Epithelial cell of prostate (primary cell): ENCODE measurements at regions not wholly inside any gene's neighbourhood (a gene's known extent, or its start where the extent isn't known, plus 50 kb on each side); places are given as distances from the start of the nearest gene placed in this dataset.
"Not testable (repeated sequence)": the region's sequence is repeated elsewhere in the genome, so short reads cannot be mapped to it uniquely, and the experiment has no call there.

Experiments used
- DNase-seq: peaks from one replicate; pipeline ENCODE4 v3.0.0-alpha.2; 2011; ENCODE audit warnings: low read depth, low spot score
- H3K27ac ChIP-seq: fragments of 450-650 bp; 2 replicates; pipeline ENCODE4 v1.5.1; 2017; ENCODE audit warnings: mild to moderate bottlenecking

GRCh38 chr4:137768881-137769280 is 236.6 kb upstream of the PCDH18 start:
- no peak overlapping the region for H3K27ac ChIP-seq
- no peak for DNase-seq

DNA sequence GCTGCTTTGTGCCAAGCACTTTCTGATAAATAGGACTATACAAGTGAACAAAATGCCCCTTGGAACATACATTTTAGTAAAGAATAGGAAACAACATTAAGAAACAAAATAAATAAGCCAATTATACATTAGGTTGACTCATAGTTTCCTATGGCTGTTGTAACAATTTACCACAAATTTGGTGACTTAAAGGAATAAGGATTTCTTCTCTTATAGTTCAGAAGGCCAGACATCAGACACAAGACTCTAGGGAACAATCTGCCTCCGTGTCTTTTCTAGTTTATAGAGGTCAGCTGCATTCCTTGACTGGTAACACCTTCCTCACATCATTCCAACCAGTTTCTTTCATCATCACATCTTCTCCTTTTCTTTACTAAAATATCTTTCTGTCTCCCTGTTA is 235.9 kb upstream of the PCDH18 start:
- no peak for DNase-seq
- H3K27ac ChIP-seq: no peak overlapping the region

- no peak overlapping the region for H3K27ac ChIP-seq
- DNase-seq: no peak
Measured at GRCh38 chr4:137762591-137762990, 230.3 kb upstream of the PCDH18 start.

GRCh38 chr4:137754652-137755471 is 222.6 kb upstream of the PCDH18 start:
- DNase-seq: peak; percentile 2
- H3K27ac ChIP-seq: peak overlapping the region; percentile 1

DNA sequence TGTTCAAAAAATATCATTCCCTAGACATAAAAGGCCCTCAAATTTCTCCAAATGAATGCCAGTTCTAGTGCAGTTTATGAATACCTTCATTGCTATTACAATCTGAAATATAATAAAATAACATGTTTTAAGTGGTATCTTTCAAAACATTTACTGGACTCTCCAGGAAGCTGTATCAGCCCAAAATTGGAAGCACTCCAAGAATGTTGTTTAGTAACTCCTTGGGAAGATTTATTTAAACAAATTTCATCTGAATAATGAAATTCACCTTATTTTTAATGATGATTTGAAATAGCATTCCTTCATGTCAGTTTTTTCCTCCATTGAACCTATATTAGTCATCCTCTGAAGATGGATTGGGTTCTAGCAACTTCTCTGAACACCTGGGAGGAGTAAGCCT is 217.2 kb upstream of the PCDH18 start:
- no peak for DNase-seq
- H3K27ac ChIP-seq: no peak overlapping the region

- no peak overlapping the region for H3K27ac ChIP-seq
- no peak for DNase-seq
Measured at GRCh38 chr4:137748616-137749015, 216.3 kb upstream of the PCDH18 start.

DNA sequence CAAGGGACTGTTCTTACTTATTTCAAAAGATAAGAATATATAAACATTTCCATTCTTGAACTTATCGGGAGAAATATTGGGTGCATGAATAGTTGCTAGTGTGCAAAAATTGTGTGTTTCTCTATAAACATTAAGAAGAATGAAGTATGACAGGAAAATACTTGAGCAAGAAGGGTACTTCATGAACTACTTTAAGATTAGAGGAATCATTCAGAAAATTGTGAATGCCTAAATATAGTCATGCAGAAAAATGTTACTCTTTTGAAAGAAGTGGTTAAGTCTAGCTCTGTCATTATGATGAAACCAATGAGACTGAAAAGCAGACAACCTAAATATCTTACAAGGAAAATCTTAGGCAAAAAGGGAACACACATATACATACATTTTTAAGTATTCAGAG is 207.8 kb upstream of the PCDH18 start:
- H3K27ac ChIP-seq: no peak overlapping the region
- DNase-seq: no peak

DNA sequence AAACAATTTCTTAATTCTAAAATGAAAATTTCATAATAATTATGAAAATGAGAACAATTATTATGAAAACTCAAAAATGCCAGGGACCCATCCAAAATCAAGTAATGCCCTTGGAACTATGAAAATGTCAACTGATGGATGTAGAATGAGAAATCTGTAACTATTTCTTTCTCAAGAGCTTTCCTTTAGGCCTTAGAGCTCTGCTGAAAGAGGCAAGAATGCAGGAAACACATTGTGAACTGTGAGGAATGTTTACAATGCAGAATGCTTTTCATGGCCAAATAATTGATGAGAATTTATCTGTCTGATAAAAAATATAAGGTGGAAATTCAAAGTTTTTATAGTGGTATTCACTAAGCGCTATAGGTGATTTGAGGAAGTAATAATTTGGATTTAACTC is 207.1 kb upstream of the PCDH18 start:
- no peak overlapping the region for H3K27ac ChIP-seq
- DNase-seq: no peak

- no peak overlapping the region for H3K27ac ChIP-seq
- no peak for DNase-seq
Measured at GRCh38 chr4:137738375-137738990, 206.2 kb upstream of the PCDH18 start.

GRCh38 chr4:137735561-137736104 is 203.3 kb upstream of the PCDH18 start:
- no peak for DNase-seq
- H3K27ac ChIP-seq: no peak overlapping the region

- DNase-seq, H3K27ac ChIP-seq: not testable (repeated sequence)
Measured at GRCh38 chr4:137733174-137734141, 201.2 kb upstream of the PCDH18 start.

- H3K27ac ChIP-seq: no peak overlapping the region
Measured at GRCh38 chr4:137722910-137723309, 190.6 kb upstream of the PCDH18 start.

GRCh38 chr4:137711502-137711901 is 179.2 kb upstream of the PCDH18 start:
- no peak for DNase-seq
- no peak overlapping the region for H3K27ac ChIP-seq

More at GRCh38 chr4:137722910-137723309, 190.6 kb upstream of the PCDH18 start:
- no peak for DNase-seq

DNA sequence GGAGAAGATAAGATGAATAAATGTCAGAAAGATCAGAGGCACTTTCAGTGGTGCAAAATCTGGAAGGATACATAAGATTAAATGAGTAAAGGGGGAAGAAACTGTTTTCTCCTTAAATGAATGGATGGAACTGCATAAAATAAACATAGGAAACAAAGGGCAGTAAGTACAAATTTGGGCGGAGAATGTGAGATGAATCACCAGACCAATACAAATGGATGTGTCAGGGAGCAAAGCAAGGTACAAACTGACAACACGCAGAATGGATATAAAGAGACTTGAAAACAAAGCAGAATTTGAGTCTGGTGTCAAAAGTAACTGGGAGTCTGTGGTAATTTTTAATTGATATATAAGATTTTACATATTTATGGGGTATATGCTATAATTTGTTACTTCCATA is 175.3 kb upstream of the PCDH18 start:
- H3K27ac ChIP-seq: no peak overlapping the region
- no peak for DNase-seq

DNA sequence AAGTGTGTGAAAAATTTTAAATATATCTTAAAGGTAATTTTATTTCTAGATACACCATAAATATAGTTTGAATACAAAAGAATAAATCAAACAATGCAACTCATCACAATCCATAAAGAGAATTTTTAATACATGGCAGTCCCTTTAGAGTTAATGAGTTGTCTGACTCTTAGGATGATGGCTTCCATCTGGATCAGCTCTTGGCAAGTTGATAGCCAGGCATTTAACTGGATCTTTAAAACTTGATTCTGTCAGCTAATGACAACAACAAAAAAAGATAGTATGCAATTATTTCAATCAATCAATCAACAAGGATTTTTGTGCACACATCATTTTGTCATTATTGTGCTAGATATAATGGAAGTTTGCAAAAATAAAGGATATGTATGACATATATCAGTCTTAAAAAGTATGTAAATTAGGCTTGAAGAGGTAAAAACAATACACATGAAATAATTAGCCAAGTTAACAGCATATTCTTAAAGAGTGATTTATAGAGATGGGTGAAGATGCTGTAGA is 174.9 kb upstream of the PCDH18 start:
- H3K27ac ChIP-seq: no peak overlapping the region
- DNase-seq: no peak

DNA sequence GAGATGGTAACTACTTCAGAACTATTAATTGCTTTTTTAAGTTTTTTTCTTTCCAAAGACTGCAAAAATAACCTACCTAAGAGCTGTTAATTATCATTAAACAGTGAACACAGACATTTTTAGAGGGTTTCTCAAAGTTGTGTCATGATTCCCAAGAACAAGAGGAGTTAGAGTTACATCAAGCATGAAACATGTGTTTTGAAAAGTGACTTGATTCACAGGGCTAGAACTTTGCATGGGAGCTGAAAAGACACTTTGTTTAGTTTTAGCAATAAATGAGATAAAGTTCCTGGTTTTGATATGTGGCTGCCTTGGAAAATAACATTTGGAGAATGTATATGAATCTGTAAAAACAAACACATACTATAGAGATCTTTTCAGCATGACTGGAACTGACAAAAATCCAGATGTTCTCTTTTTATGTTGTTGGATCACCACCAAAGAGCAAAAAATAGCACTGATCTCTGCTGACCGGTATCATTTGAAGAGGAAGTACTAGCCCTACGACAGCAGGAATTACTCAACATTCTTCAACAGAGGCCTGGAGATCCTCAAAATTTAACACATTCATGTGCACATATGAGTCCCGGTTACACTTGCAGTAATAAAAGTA is 173.0 kb upstream of the PCDH18 start:
- DNase-seq: no peak
- H3K27ac ChIP-seq: no peak overlapping the region

DNA sequence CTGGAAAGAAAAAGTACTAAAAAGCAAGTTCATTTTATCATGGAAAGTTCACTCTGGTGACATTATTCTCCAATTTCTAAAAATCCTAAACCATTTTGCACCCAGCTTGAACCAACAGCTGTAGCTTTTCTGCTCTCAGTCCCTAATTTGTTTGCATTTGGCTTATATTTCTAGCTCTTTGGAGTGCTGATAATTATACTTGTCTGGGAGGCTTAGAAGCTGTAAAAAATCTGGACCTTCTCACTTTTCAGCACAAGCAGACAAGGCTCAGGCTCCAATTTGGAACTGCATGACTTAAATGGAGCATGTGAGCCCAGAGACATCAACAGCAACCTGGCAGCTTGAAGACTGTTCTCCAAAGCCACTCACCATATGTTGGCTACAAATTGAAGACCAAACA is 170.9 kb upstream of the PCDH18 start:
- H3K27ac ChIP-seq: no peak overlapping the region
- DNase-seq: no peak

GRCh38 chr4:137702512-137702911 is 170.2 kb upstream of the PCDH18 start:
- no peak for DNase-seq
- H3K27ac ChIP-seq: no peak overlapping the region

- no peak overlapping the region for H3K27ac ChIP-seq
- DNase-seq: no peak
Measured at GRCh38 chr4:137701401-137701800, 169.1 kb upstream of the PCDH18 start.

DNA sequence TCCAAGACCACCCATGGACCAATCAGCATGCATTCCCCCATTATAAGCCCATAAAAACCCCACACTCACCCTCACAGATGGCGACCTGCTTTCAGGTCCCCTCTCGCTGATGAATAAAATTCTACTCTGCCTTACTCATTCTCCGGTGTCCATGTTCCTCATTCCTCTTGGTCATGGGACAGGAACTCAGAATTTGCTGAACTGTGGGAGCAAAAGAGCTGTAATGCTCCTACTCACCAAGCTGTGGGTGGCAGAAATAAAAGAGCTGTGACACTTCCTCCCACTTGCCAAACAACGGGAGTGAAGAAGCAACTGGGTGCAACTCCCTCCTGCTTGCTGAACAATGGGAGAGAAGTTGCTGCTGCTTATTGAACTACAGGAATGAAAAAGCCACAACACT is 168.5 kb upstream of the PCDH18 start:
- H3K27ac ChIP-seq: no peak overlapping the region
- no peak for DNase-seq
